Embryonic facial prominence (tissue), 1 donor: ENCODE measurements at regions not wholly inside any gene's neighbourhood (a gene's known extent, or its start where the extent isn't known, plus 50 kb on each side); places are given as distances from the start of the nearest gene placed in this dataset.

Source experiments
- DNase-seq: peaks from one replicate; pipeline ENCODE4 v3.0.0-alpha.2; 2016; ENCODE audit errors: extremely low spot score

GRCh38 chr2:111638274-111638877, 245.6 kb downstream of the ANAPC1 start:
- no peak for DNase-seq

- DNase-seq: no peak
Observed at GRCh38 chr2:111640480-111640879, 243.5 kb downstream of the ANAPC1 start.

GRCh38 chr2:111642586-111643327, 241.2 kb downstream of the ANAPC1 start:
- DNase-seq: no peak

GRCh38 chr2:111643759-111644158, 240.2 kb downstream of the ANAPC1 start:
- DNase-seq: no peak

GRCh38 chr2:111647359-111647758, 236.6 kb downstream of the ANAPC1 start:
- DNase-seq: no peak

GRCh38 chr2:111652038-111652437, 232.0 kb downstream of the ANAPC1 start:
- no peak for DNase-seq

- no peak for DNase-seq
Observed at GRCh38 chr2:111652681-111653080, 231.3 kb downstream of the ANAPC1 start.

- DNase-seq: no peak
Observed at GRCh38 chr2:111653103-111653624, 230.8 kb downstream of the ANAPC1 start.

- no peak for DNase-seq
Observed at GRCh38 chr2:111653913-111654312, 230.1 kb downstream of the ANAPC1 start.

GRCh38 chr2:111654829-111655228, 229.2 kb downstream of the ANAPC1 start:
- DNase-seq: no peak

GRCh38 chr2:111656436-111656835, 227.6 kb downstream of the ANAPC1 start:
- no peak for DNase-seq

- no peak for DNase-seq
Observed at GRCh38 chr2:111656894-111657293, 227.1 kb downstream of the ANAPC1 start.

GRCh38 chr2:111657351-111657975, 226.5 kb downstream of the ANAPC1 start:
- no peak for DNase-seq

- DNase-seq: no peak
Observed at GRCh38 chr2:111659361-111660333, 224.3 kb downstream of the ANAPC1 start.

- no peak for DNase-seq
Observed at GRCh38 chr2:111660811-111661210, 223.2 kb downstream of the ANAPC1 start.

- DNase-seq: no peak
Observed at GRCh38 chr2:111661286-111661940, 222.6 kb downstream of the ANAPC1 start.

- DNase-seq: no peak
Observed at GRCh38 chr2:111662039-111662770, 221.8 kb downstream of the ANAPC1 start.

GRCh38 chr2:111662771-111663470, 221.1 kb downstream of the ANAPC1 start:
- DNase-seq: no peak

GRCh38 chr2:111663471-111664274, 220.3 kb downstream of the ANAPC1 start:
- no peak for DNase-seq
